GM20431 (cell line): ENCODE measurements at regions not wholly inside any gene's neighbourhood (a gene's known extent, or its start where the extent isn't known, plus 50 kb on each side); places are given as distances from the start of the nearest gene placed in this dataset.

Experiments used
- in situ Hi-C: fragments of 300-500 bp; cut with MseI, MboI; formaldehyde crosslinking; loops from one replicate; pipeline ENCODE4 v1.15.0; 2020; ENCODE audit warnings: low sequenced_read_pairs; ENCODE audit not compliant: unreplicated experiment

DNA sequence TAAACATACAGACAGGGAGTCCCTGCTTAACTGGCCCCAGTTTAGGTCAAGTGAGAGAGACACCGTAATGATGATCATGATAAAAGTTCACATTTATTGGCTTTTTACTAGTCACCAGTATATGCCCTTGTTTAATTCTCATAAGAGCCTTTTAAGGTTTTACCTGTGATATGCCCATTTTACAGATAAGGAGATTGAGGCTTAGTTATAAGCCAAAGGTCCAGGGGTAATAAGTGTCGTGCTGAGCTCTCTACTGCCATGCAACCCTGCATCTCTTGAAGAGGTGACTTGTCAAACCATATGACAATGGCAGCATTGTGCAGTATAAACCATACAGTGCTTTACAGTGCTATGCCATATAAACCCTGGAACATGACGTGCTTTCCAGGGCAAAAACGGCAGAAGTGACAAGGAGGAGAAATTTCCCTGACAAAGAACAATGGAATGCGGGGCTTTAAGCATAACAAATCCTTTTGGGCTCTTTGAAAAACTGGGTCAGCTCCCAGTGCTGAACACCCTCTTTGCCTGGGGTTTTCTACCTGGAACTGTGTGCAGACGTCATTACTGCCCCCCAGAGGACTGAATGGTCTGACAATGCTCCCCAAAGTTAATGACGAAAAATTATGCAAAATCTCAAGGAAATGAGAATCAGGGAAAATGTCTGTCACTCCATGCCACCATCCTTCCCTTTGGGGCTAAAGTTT lies 59.7 kb upstream of the C14orf132 start:
- in situ Hi-C loops: loop anchor here (10.0 kb wide), 1 partner anchor 425 kb away; no protein-coding TSS in a partner anchor

DNA sequence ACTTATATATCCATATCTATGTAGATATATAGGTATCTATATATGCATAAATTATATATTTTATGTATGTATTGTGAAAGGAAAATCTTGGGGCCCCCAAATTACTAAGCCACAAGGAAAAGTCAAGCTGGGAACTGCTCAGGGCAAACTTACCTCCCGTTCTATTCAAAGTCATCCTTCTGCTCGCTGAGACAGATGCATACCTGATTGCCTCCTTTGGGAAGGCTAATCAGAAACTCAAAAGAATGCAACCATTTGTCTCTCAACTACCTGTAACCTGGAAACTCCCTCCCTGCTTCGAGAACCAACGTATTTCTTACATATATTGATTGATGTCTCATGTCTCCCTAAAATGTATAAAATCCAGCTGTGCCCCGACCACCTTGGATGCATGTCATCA lies 58.8 kb upstream of the C14orf132 start:
- in situ Hi-C loops: loop anchor here (10.0 kb wide), 1 partner anchor 426 kb away; no protein-coding TSS in a partner anchor

DNA sequence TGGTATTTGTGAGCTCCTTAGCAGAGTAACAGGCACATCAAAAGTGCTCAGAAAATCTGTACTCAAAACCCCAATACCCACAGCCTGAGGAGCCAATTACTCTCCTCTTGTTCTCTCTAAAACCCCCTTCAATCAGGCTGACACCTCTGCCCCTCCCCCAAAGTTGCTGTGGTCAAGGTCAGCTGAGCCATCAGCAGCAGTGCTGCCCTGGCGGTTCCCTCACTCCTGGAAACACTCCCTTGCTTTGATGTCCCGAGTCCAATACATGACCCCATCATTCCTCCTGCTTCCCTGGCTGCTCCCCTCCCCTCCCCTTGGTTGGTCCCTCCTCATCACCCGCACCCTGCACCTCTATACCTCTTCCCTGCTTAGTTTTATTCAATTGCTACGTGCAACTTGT lies 57.2 kb upstream of the C14orf132 start:
- in situ Hi-C loops: loop anchor here (10.0 kb wide), 1 partner anchor 427 kb away; no protein-coding TSS in a partner anchor

DNA sequence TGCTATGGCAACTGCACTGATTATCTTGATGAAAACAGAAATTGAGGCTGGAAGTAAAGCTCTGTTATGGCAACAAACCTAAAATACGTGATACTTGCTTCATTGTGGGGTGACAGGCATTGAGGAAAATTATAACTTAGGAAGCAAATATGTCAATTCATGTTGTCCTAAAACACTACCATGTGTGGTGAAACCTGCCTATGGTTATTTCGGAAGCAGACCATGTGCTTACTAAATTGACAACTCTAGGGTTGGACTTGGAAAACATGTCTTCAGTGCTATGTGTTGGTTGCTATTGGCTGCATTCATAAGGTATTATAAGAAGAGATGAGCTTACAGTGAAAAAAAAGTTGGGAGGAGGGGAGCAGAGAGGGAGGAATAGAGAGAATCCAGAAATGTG lies 55.0 kb upstream of the C14orf132 start:
- in situ Hi-C loops: loop anchor here (10.0 kb wide), 1 partner anchor 429 kb away; no protein-coding TSS in a partner anchor
